Thyroid gland (tissue), 4 donors: ENCODE measurements at regions not wholly inside any gene's neighbourhood (a gene's known extent, or its start where the extent isn't known, plus 50 kb on each side); places are given as distances from the start of the nearest gene placed in this dataset.

Experiments used
- CTCF ChIP-seq, 6 experiments: fragments of 200-600 bp in 3 of 6; fragments of 450-650 bp in 3 of 6; sonication (generic) in 3 of 6; IDR thresholded peaks; one replicate each; pipeline ENCODE4 v1.5.1; 2016 to 2019; ENCODE audit warnings: antibody characterized with exemption in 6 of 6, mild to moderate bottlenecking in 2 of 6, inconsistent platforms in 1 of 6, moderate library complexity in 1 of 6
- POLR2A ChIP-seq, 2 donors: fragments of 450-650 bp; IDR thresholded peaks; one replicate each; pipeline ENCODE4 v1.6.1; 2017; ENCODE audit warnings: antibody characterized with exemption in 2 of 2, mild to moderate bottlenecking in 2 of 2, moderate library complexity in 1 of 2

- no peak for TF ChIP-seq CTCF (IDR thresholded peaks at IDR 0.05)
- no peak for TF ChIP-seq POLR2A (IDR thresholded peaks at IDR 0.05)
Observed at GRCh38 chr18:27845897-27846296, 331.0 kb downstream of the CDH2 start.
